Left lung (tissue), 4 donors: ENCODE measurements at regions not wholly inside any gene's neighbourhood (a gene's known extent, or its start where the extent isn't known, plus 50 kb on each side); places are given as distances from the start of the nearest gene placed in this dataset.

ENCODE experiments used
- ATAC-seq: fragments of 200-7000 bp; cut with Tn5 transposase; one replicate; pipeline ENCODE4 v1.9.1; 2020; ENCODE audit warnings: moderate library complexity
- DNase-seq, 4 donors: peaks; one replicate each; pipeline ENCODE4 v3.0.0-alpha.2; 2013 to 2020
- H3K27ac ChIP-seq, 2 donors: fragments of 200-600 bp; sonication (generic) in 1 of 2; one replicate each; pipeline versions ENCODE4 v1.5.0 to v1.8.0; 2020 to 2021
- H3K27me3 ChIP-seq, 2 donors: fragments of 200-600 bp; sonication (generic) in 1 of 2; one replicate each; pipeline versions ENCODE4 v1.5.0 to v1.8.0; 2020 to 2021
- H3K36me3 ChIP-seq, 2 donors: fragments of 200-600 bp; sonication (generic) in 1 of 2; one replicate each; pipeline versions ENCODE4 v1.5.0 to v1.8.0; 2020 to 2021
- H3K4me1 ChIP-seq, 2 donors: fragments of 200-600 bp; one replicate each; pipeline ENCODE4 v1.8.0; 2021
- H3K4me3 ChIP-seq, 2 donors: fragments of 200-600 bp; sonication (generic) in 1 of 2; one replicate each; pipeline versions ENCODE4 v1.5.0 to v1.8.0; 2020 to 2021; ENCODE audit warnings: mild to moderate bottlenecking in 1 of 2
- H3K9me3 ChIP-seq, 2 donors: fragments of 200-600 bp; sonication (generic) in 1 of 2; one replicate each; pipeline versions ENCODE4 v1.5.0 to v1.8.0; 2020 to 2021
- intact Hi-C, 2 donors: fragments of 100-400 bp; cut with DNase I; formaldehyde crosslinking; loops; one replicate each; pipeline versions ENCODE4 v1.11.2 to v1.14.2; 2022
- TF ChIP-seq, protein P1 (sequence below), 2 donors: fragments of 200-600 bp; sonication (generic) in 1 of 2; IDR thresholded peaks; one replicate each; pipeline versions ENCODE4 v1.5.0 to v1.8.0; 2021; ENCODE audit warnings: antibody characterized with exemption in 2 of 2
- donor health status: DM: no; HTN: yes; CAD: no.
- donor health status: DM: no; HTN: no; CAD: no.

GRCh38 chr16:55271945-55272513 is 52.0 kb upstream of the IRX6 start:
- no peak overlapping the region for H3K4me3 ChIP-seq
- H3K36me3 ChIP-seq, result no peaks in the 10 kb centered on the region
- H3K4me1 ChIP-seq, result no peaks in the 10 kb centered on the region
- no peaks in the 10 kb centered on the region for H3K9me3 ChIP-seq
- no peak for DNase-seq
- ATAC-seq, result no peak
- intact Hi-C loops, result no loop called here
- TF ChIP-seq, protein P1, sequence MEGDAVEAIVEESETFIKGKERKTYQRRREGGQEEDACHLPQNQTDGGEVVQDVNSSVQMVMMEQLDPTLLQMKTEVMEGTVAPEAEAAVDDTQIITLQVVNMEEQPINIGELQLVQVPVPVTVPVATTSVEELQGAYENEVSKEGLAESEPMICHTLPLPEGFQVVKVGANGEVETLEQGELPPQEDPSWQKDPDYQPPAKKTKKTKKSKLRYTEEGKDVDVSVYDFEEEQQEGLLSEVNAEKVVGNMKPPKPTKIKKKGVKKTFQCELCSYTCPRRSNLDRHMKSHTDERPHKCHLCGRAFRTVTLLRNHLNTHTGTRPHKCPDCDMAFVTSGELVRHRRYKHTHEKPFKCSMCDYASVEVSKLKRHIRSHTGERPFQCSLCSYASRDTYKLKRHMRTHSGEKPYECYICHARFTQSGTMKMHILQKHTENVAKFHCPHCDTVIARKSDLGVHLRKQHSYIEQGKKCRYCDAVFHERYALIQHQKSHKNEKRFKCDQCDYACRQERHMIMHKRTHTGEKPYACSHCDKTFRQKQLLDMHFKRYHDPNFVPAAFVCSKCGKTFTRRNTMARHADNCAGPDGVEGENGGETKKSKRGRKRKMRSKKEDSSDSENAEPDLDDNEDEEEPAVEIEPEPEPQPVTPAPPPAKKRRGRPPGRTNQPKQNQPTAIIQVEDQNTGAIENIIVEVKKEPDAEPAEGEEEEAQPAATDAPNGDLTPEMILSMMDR (IDR thresholded peaks at IDR 0.05), result no peak
- no peak overlapping the region for H3K27ac ChIP-seq
- no peaks in the 10 kb centered on the region for H3K27me3 ChIP-seq

GRCh38 chr16:55272744-55273143 is 51.3 kb upstream of the IRX6 start:
- Histone ChIP-seq H3K27me3 (no peaks in the 10 kb centered on the region), H3K4me1 (no peaks in the 10 kb centered on the region), H3K36me3 (no peaks in the 10 kb centered on the region), H3K27ac (no peak overlapping the region), H3K9me3 (no peaks in the 10 kb centered on the region), H3K4me3 (no peak overlapping the region)
- intact Hi-C loops, result no loop called here
- TF ChIP-seq, protein P1 (IDR thresholded peaks at IDR 0.05), result no peak
- ATAC-seq, result no peak
- DNase-seq, result no peak

DNA sequence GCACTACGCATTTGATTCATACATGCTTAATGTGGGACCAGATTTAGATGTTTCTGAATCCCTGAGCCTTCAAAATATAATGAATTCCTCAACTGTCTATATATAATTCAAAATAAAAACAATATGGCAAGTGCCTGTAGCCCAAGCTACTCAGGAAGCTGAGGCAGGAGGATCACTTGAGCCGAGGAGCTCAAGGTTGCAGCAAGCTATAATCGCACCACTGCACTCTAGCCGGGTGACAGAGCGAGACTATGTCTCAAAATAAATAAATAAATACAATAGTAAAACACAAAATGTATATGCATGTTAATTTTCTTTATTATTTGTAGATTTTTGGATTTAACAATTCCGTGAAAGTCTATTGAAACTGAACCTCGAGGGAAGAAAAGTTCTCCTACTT is 50.6 kb upstream of the IRX6 start:
- DNase-seq, result no peak
- TF ChIP-seq, protein P1 (IDR thresholded peaks at IDR 0.05), result no peak
- Histone ChIP-seq H3K4me1 (no peaks in the 10 kb centered on the region), H3K27ac (no peak overlapping the region), H3K4me3 (no peak overlapping the region), H3K27me3 (no peaks in the 10 kb centered on the region), H3K9me3 (no peaks in the 10 kb centered on the region), H3K36me3 (no peaks in the 10 kb centered on the region)
- intact Hi-C loops, result no loop called here
- no peak for ATAC-seq

DNA sequence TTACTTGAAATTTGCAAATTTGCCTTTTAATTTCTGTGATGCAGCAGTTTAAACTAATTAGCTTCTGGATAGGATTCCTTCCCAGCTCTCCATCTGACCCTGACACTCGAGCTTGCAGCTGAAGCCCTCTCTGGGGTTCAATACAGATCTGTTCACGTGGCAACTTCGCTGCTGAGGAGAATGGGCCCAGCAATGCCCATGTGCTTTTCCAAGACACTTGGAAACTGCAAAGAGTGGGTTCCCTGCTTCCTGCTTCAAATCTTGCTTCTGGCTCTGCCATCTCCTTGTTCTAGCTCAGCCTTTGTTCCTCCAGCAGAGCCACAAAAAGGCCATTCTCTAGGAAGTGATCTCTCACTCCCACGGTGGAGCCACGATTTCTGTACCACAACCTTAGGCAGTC is 50.0 kb upstream of the IRX6 start:
- Histone ChIP-seq H3K27ac (no peak overlapping the region), H3K4me1 (no peaks in the 10 kb centered on the region), H3K36me3 (no peaks in the 10 kb centered on the region), H3K27me3 (no peaks in the 10 kb centered on the region), H3K4me3 (no peak overlapping the region), H3K9me3 (no peaks in the 10 kb centered on the region)
- TF ChIP-seq, protein P1 (IDR thresholded peaks at IDR 0.05), result no peak
- ATAC-seq (no peak), DNase-seq (no peak)
- intact Hi-C loops, result no loop called here
